A549 (cell line): ENCODE measurements at regions not wholly inside any gene's neighbourhood (a gene's known extent, or its start where the extent isn't known, plus 50 kb on each side); places are given as distances from the start of the nearest gene placed in this dataset.
A peak's percentile ranks its signal among the peaks of the same experiment; 100 is the strongest.

Experiments used
- ATAC-seq, 2 experiments: fragments of 200-7000 bp in 1 of 2; fragments of >200 bp in 1 of 2; cut with Nextera tagmentation in 1 of 2; cut with Tn5 transposase in 1 of 2; 3 replicates each; pipeline versions ENCODE4 v1.8.0 to v1.9.1; 2018 to 2020; ENCODE audit warnings: mild to moderate bottlenecking in 1 of 2, moderate library complexity in 1 of 2
- CTCF ChIA-PET: fragments of 300-600 bp; sonication (Branson Sonifier 250); formaldehyde crosslinking; extraction: SDS; loops from one replicate; lab custom pipeline; 2021; ENCODE audit warnings: antibody characterized with exemption, inconsistent platforms; lab: Yijun Ruan, JAX
- POLR2A ChIA-PET: fragments of 350-600 bp; formaldehyde crosslinking; extraction: SDS; loops from one replicate; lab custom pipeline; 2021; ENCODE audit warnings: antibody characterized with exemption, inconsistent platforms; lab: Yijun Ruan, JAX
- DNase-seq, 2 experiments: peaks; one replicate each; pipeline versions ENCODE4 v3.0.0 to v3.0.0-alpha.2; 2011 to 2016; ENCODE audit warnings: low read depth in 1 of 2, low spot score in 1 of 2
- FAIRE-seq: peaks from 2 replicates; lab custom pipeline; 2011; peaks lifted over from hg19 to GRCh38; lab: Jason Lieb, UNC
- H3K27ac ChIP-seq, 2 experiments: fragments of >200 bp; sonication (Bioruptor Twin); formaldehyde crosslinking; 3 replicates each; pipeline ENCODE4 v1.5.1; 2016 to 2017
- H3K4me1 ChIP-seq: fragments of >200 bp; sonication (Bioruptor Twin); formaldehyde crosslinking; 3 replicates; pipeline ENCODE4 v1.6.1; 2016
- H3K4me2 ChIP-seq: fragments of >200 bp; sonication (Bioruptor Twin); formaldehyde crosslinking; 3 replicates; pipeline ENCODE4 v1.6.1; 2016
- H3K4me3 ChIP-seq: fragments of >200 bp; sonication (Bioruptor Twin); formaldehyde crosslinking; 3 replicates; pipeline ENCODE4 v1.5.1; 2016
- H3K9me3 ChIP-seq: fragments of >200 bp; sonication (Bioruptor Twin); formaldehyde crosslinking; 3 replicates; pipeline ENCODE4 v1.6.1; 2016
- BHLHE40 ChIP-seq: IDR thresholded peaks from 2 replicates; pipeline ENCODE4 v1.6.1; 2012; ENCODE audit warnings: low read depth, low read length, inconsistent platforms
- ESRRA ChIP-seq: fragments of 150-350 bp; IDR thresholded peaks from 2 replicates; pipeline ENCODE4 v1.6.1; 2014; ENCODE audit warnings: mild to moderate bottlenecking, low read length, borderline replicate concordance
- FOSB ChIP-seq: fragments of 250-450 bp; sonication (Bioruptor Pico); IDR thresholded peaks from 2 replicates; pipeline ENCODE4 v1.5.0; 2020; ENCODE audit warnings: mild to moderate bottlenecking, moderate library complexity
- FOSL2 ChIP-seq, 2 experiments: fragments of 450-650 bp in 1 of 2; fragments of >200 bp in 1 of 2; sonication (Bioruptor Twin) in 1 of 2; formaldehyde crosslinking; IDR thresholded peaks; 2 replicates each; pipeline versions ENCODE4 v1.5.0 to v1.6.1; 2016 to 2020; ENCODE audit warnings: mild to moderate bottlenecking in 1 of 2, moderate library complexity in 1 of 2
- HOXA7 ChIP-seq: fragments of 250-450 bp; sonication (Bioruptor Pico); IDR thresholded peaks from 2 replicates; pipeline ENCODE4 v1.5.0; 2020; ENCODE audit warnings: mild to moderate bottlenecking, moderate library complexity
- JUN ChIP-seq, 2 experiments: fragments of >200 bp; sonication (Bioruptor Twin); formaldehyde crosslinking; IDR thresholded peaks; 2 replicates in 1 of 2; 3 replicates in 1 of 2; pipeline ENCODE4 v1.6.1; 2016 to 2017
- JUNB ChIP-seq: fragments of >200 bp; sonication (Bioruptor Twin); formaldehyde crosslinking; IDR thresholded peaks from 2 replicates; pipeline ENCODE4 v1.6.1; 2016
- NFE2L2 ChIP-seq: fragments of 150-350 bp; conservative IDR thresholded peaks from 2 replicates; pipeline ENCODE4 v1.6.1; 2014; ENCODE audit warnings: low read length
- NR3C1 ChIP-seq: fragments of >200 bp; sonication (Bioruptor Twin); formaldehyde crosslinking; IDR thresholded peaks from 3 replicates; pipeline ENCODE4 v1.6.1; 2017
- PHF8 ChIP-seq: fragments of 200-600 bp; sonication (generic); IDR thresholded peaks from 2 replicates; pipeline ENCODE4 v1.6.1; 2016; ENCODE audit warnings: low read depth, mild to moderate bottlenecking, antibody characterized with exemption, moderate library complexity, borderline replicate concordance
- POLR2A ChIP-seq: IDR thresholded peaks from 2 replicates; pipeline ENCODE4 v1.6.1; 2012; ENCODE audit warnings: mild to moderate bottlenecking, low read length
- RAD21 ChIP-seq, 2 experiments: fragments of >200 bp in 1 of 2; sonication (Bioruptor Twin) in 1 of 2; formaldehyde crosslinking in 1 of 2; IDR thresholded peaks in 1 of 2; conservative IDR thresholded peaks in 1 of 2; 2 replicates in 1 of 2; 3 replicates in 1 of 2; pipeline ENCODE4 v1.6.1; 2012 to 2018; ENCODE audit warnings: inconsistent platforms in 1 of 2
- RFX5 ChIP-seq: fragments of 450-650 bp; IDR thresholded peaks from 2 replicates; pipeline ENCODE4 v1.7.1; 2014; ENCODE audit warnings: antibody characterized with exemption, mild to moderate bottlenecking, moderate library complexity
- RNF2 ChIP-seq: fragments of 200-600 bp; sonication (generic); IDR thresholded peaks from 2 replicates; pipeline ENCODE4 v1.6.1; 2016; ENCODE audit warnings: low read depth, mild to moderate bottlenecking, antibody characterized with exemption, moderate library complexity, borderline replicate concordance
- TFCP2L1 ChIP-seq: fragments of 250-450 bp; sonication (Bioruptor Pico); IDR thresholded peaks from 2 replicates; pipeline ENCODE4 v1.5.0; 2021; ENCODE audit warnings: mild to moderate bottlenecking
- ZFP36 ChIP-seq: fragments of 450-650 bp; IDR thresholded peaks from 2 replicates; pipeline ENCODE4 v1.6.1; 2014; ENCODE audit warnings: borderline replicate concordance; ENCODE audit not compliant: partially characterized antibody
- ZNF302 ChIP-seq: fragments of 250-450 bp; sonication (Bioruptor Pico); IDR thresholded peaks from 2 replicates; pipeline ENCODE4 v1.9.0; 2021; ENCODE audit warnings: inconsistent platforms, mild to moderate bottlenecking, moderate library complexity
- WGBS: methylation state at CpG from one replicate; pipeline ENCODE4 v1.1.6; 2017; ENCODE audit errors: missing lambda C conversion rate; 5-methylcytosine and 5-hydroxymethylcytosine counted together
- TF ChIP-seq, protein P1 (sequence below): fragments of >200 bp; sonication (Bioruptor Twin); formaldehyde crosslinking; IDR thresholded peaks from 3 replicates; pipeline ENCODE4 v1.5.1; 2016
- TF ChIP-seq, protein P2 (sequence below): IDR thresholded peaks from 2 replicates; pipeline ENCODE4 v1.6.1; 2012; ENCODE audit warnings: low read depth, borderline replicate concordance
- TF ChIP-seq, protein P3 (sequence below): fragments of >200 bp; sonication (Bioruptor Twin); formaldehyde crosslinking; IDR thresholded peaks from 3 replicates; pipeline ENCODE4 v1.6.1; 2016
- TF ChIP-seq, protein P4 (sequence below): fragments of 250-450 bp; sonication (Bioruptor Pico); IDR thresholded peaks from 2 replicates; pipeline ENCODE4 v1.5.0; 2021; ENCODE audit warnings: mild to moderate bottlenecking, moderate library complexity, borderline replicate concordance
- TF ChIP-seq, protein P5 (sequence below): fragments of 150-350 bp; IDR thresholded peaks from 2 replicates; pipeline ENCODE4 v1.6.1; 2014; ENCODE audit warnings: low read depth, mild to moderate bottlenecking, low read length

DNA sequence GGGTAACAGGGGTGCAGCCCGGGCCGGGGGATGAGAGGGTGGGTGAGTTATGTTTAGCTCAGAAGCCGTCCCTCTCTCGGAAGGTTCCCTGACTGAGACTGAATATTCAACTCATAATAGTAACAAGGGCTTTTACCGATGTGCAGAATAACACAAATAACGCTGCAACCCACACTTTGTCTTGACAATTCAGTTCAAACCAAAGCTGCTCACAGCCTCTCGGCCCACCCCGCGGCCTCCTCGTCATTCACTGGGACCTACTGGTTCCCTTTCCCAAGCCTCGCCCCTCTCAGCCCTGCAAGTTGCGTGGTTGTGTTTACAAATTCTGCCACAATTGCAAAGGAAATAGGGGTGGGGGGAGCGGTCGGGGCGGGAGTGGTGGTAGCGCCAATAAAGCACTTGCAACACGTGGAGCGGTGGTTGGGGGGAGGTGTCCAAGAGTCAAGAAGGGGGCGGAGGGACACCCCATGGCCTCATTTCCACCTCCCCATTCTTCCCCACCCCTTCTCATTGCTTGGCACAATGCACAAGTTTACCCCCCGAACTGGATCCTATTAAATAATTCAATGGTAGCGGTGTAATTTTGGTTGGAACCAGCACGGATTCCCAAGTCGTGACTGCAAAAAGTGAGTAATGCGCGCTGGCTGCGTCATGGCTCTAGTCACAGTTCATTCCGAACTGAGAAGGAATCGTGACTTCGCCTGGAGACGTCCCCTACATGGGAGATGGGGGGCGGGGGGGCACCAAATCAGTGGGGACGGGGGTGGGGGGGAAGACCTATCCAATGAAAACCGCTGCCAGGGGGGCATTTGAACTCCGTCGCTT is 102.0 kb upstream of the HSD17B12 start:
- peak; percentile 18 to 33 for ATAC-seq
- POLR2A ChIA-PET, result no interaction called here
- WGBS, result 5% methylated on average over 29 of the region's 35 CpGs

DNA sequence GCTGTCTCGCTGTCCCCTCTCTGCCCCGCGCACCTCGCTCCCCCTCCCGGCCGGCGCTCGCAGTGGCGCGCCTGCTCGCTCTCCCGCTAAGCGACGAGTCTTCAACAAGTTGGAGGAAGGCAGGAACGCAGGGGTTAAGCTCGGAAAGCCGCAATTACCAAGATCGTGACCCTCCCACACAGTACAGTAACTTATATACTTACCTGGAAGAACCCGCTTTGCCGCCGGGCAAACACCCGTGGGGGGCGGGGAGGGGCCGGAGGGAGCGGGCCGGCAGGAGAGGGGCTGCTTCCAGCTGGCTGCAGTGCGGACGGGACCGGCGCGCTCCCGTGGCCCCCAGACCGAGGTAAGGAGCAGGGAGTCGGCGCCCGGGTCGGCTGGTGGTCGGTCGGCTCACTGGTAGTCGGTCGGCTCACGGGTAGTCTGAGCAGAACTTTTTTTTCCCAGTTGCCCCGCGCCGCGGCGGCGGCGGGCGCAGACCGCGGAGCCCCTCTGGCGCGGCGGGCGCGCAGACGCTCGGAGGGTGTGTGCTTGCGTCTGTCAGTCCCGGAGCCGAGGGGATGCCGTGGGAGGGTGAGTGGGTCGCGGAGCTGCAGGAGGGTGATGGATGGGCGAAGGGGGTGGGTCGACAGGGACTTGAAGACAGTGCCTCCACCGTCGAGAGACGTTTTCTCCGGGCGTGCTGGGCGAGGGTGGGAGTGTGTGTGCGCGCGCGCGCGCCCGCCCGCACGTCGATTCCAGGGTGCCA is 101.2 kb upstream of the HSD17B12 start:
- Histone ChIP-seq H3K4me1 (peaks cover 39% of the 10 kb centered on the region; the same call in 2 of the 3 replicates), H3K4me2 (peak overlapping the region; percentile 100), H3K27ac (no peak overlapping the region; a peak in 2 of 6 replicates), H3K9me3 (no peaks in the 10 kb centered on the region), H3K4me3 (peak overlapping the region; percentile 65)
- FAIRE-seq, result no peak
- ChIA-PET CTCF (interaction anchor here (0.8 to 1.6 kb wide), 4 partner anchors 14 to 129 kb away, joined by 3 to 4 read pairs (median 4); no protein-coding TSS in a partner anchor), POLR2A (no interaction called here)
- DNase-seq, result peak; percentile 67 to 69
- 0% methylated on average over 16 of the region's 83 CpGs for WGBS
- peak; percentile 69 to 78 for ATAC-seq
- TF ChIP-seq, protein P1, sequence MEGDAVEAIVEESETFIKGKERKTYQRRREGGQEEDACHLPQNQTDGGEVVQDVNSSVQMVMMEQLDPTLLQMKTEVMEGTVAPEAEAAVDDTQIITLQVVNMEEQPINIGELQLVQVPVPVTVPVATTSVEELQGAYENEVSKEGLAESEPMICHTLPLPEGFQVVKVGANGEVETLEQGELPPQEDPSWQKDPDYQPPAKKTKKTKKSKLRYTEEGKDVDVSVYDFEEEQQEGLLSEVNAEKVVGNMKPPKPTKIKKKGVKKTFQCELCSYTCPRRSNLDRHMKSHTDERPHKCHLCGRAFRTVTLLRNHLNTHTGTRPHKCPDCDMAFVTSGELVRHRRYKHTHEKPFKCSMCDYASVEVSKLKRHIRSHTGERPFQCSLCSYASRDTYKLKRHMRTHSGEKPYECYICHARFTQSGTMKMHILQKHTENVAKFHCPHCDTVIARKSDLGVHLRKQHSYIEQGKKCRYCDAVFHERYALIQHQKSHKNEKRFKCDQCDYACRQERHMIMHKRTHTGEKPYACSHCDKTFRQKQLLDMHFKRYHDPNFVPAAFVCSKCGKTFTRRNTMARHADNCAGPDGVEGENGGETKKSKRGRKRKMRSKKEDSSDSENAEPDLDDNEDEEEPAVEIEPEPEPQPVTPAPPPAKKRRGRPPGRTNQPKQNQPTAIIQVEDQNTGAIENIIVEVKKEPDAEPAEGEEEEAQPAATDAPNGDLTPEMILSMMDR, result 0 out of 3 replicates have a peak, but pooled peaks have one; percentile 14
- TF ChIP-seq, protein P2, sequence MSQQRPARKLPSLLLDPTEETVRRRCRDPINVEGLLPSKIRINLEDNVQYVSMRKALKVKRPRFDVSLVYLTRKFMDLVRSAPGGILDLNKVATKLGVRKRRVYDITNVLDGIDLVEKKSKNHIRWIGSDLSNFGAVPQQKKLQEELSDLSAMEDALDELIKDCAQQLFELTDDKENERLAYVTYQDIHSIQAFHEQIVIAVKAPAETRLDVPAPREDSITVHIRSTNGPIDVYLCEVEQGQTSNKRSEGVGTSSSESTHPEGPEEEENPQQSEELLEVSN, result no peak

More for the DNA sequence above, 102.0 kb upstream of the HSD17B12 start:
- DNase-seq (peak in 1 of 2 experiments; percentile 37), FAIRE-seq (no peak)
- no peak overlapping the region for H3K27ac ChIP-seq
- CTCF ChIA-PET, result interaction anchor here (0.9 to 5.1 kb wide), 6 partner anchors 12 to 272 kb away, joined by 3 to 47 read pairs (median 4); no protein-coding TSS in a partner anchor
- H3K4me1 ChIP-seq, result peaks cover 39% of the 10 kb centered on the region; the same call in 2 of the 3 replicates
- H3K4me3 ChIP-seq, result peak overlapping the region; percentile 65
- no peak for TF ChIP-seq PHF8
- TF ChIP-seq ESRRA, result no peak
- TF ChIP-seq ZFP36, result no peak
- no peak for TF ChIP-seq NFE2L2
- no peak for TF ChIP-seq RAD21 (conservative IDR thresholded peaks at IDR 0.05 in 1 of 2, IDR thresholded peaks at IDR 0.05 in 1 of 2)
- TF ChIP-seq FOSB (CRISPR knock-in tag), result no peak
- TF ChIP-seq POLR2A, result no peak
- no peak for TF ChIP-seq FOSL2 (IDR thresholded peaks at IDR 0.05)
- no peak for TF ChIP-seq FOSL2 (CRISPR knock-in tag; IDR thresholded peaks at IDR 0.05)
- no peaks in the 10 kb centered on the region for H3K9me3 ChIP-seq
- peak overlapping the region; percentile 100 for H3K4me2 ChIP-seq

DNA sequence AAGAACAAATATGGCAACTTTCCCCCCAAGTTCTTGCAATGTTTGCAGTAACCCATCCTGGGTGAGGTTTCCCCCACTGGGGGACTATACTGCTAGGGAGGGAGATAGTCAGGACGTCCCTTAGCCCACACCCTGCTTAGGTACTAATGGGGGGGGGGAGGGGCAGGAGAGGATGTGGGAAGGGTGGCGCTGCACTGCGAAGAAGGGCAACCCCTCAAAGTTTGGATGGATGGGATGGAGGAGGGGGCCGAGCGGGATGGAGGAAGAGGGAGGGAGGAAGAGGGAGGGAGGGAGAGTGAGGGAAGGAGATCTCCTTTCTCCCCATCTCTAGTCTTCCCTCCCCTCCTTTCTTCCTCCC is 100.6 kb upstream of the HSD17B12 start:
- peak overlapping the region; percentile 100 for H3K4me2 ChIP-seq
- peaks cover 39% of the 10 kb centered on the region; the same call in 2 of the 3 replicates for H3K4me1 ChIP-seq
- H3K4me3 ChIP-seq, result peak overlapping the region; percentile 65
- WGBS, result 0% methylated on average over 1 of the region's 5 CpGs
- TF ChIP-seq, protein P3, sequence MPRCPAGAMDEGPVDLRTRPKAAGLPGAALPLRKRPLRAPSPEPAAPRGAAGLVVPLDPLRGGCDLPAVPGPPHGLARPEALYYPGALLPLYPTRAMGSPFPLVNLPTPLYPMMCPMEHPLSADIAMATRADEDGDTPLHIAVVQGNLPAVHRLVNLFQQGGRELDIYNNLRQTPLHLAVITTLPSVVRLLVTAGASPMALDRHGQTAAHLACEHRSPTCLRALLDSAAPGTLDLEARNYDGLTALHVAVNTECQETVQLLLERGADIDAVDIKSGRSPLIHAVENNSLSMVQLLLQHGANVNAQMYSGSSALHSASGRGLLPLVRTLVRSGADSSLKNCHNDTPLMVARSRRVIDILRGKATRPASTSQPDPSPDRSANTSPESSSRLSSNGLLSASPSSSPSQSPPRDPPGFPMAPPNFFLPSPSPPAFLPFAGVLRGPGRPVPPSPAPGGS, result no peak
- TF ChIP-seq JUN (IDR thresholded peaks at IDR 0.05) (no peak), RFX5 (no peak), HOXA7 (CRISPR knock-in tag) (no peak), TFCP2L1 (CRISPR knock-in tag) (no peak), RNF2 (no peak), BHLHE40 (no peak), NFE2L2 (no peak), FOSB (CRISPR knock-in tag) (no peak), NR3C1 (no peak), RAD21 (conservative IDR thresholded peaks at IDR 0.05 in 1 of 2, IDR thresholded peaks at IDR 0.05 in 1 of 2) (no peak), ZNF302 (CRISPR knock-in tag) (no peak), JUNB (no peak), ZFP36 (no peak)
- TF ChIP-seq, protein P4, sequence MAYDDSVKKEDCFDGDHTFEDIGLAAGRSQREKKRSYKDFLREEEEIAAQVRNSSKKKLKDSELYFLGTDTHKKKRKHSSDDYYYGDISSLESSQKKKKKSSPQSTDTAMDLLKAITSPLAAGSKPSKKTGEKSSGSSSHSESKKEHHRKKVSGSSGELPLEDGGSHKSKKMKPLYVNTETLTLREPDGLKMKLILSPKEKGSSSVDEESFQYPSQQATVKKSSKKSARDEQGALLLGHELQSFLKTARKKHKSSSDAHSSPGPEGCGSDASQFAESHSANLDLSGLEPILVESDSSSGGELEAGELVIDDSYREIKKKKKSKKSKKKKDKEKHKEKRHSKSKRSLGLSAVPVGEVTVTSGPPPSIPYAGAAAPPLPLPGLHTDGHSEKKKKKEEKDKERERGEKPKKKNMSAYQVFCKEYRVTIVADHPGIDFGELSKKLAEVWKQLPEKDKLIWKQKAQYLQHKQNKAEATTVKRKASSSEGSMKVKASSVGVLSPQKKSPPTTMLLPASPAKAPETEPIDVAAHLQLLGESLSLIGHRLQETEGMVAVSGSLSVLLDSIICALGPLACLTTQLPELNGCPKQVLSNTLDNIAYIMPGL, result no peak
- TF ChIP-seq, protein P5, sequence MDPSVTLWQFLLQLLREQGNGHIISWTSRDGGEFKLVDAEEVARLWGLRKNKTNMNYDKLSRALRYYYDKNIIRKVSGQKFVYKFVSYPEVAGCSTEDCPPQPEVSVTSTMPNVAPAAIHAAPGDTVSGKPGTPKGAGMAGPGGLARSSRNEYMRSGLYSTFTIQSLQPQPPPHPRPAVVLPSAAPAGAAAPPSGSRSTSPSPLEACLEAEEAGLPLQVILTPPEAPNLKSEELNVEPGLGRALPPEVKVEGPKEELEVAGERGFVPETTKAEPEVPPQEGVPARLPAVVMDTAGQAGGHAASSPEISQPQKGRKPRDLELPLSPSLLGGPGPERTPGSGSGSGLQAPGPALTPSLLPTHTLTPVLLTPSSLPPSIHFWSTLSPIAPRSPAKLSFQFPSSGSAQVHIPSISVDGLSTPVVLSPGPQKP, result no peak
- ATAC-seq, result peak; percentile 7 to 14; a peak in 4 of 6 replicates
- CTCF ChIA-PET, result interaction anchor here (0.8 to 0.9 kb wide), 2 partner anchors 75 to 268 kb away, joined by 3 read pairs; no protein-coding TSS in a partner anchor
- no peak for FAIRE-seq
- no peaks in the 10 kb centered on the region for H3K9me3 ChIP-seq
- H3K27ac ChIP-seq, result no peak overlapping the region
- DNase-seq, result no peak
- POLR2A ChIA-PET, result no interaction called here
